Endodermal cell (in vitro differentiated cells): ENCODE measurements at regions not wholly inside any gene's neighbourhood (a gene's known extent, or its start where the extent isn't known, plus 50 kb on each side); places are given as distances from the start of the nearest gene placed in this dataset.
"Not testable (repeated sequence)": the region's sequence is repeated elsewhere in the genome, so short reads cannot be mapped to it uniquely, and the experiment has no call there.

Experiments used
- DNase-seq: peaks from one replicate; pipeline ENCODE4 v3.0.0-alpha.2; 2017
- H3K27ac ChIP-seq: 2 replicates; pipeline ENCODE4 v1.5.1; 2013; ENCODE audit warnings: mild to moderate bottlenecking, low read depth, low read length, moderate library complexity
- H3K27me3 ChIP-seq: 2 replicates; pipeline ENCODE4 v1.6.1; 2013; ENCODE audit warnings: mild to moderate bottlenecking, low read length, moderate library complexity; ENCODE audit not compliant: insufficient read depth, control insufficient read depth, poor library complexity, severe bottlenecking
- H3K36me3 ChIP-seq: 2 replicates; pipeline ENCODE4 v1.7.0; 2013; ENCODE audit warnings: mild to moderate bottlenecking, low read length, moderate library complexity; ENCODE audit not compliant: control insufficient read depth, insufficient read depth
- H3K4me1 ChIP-seq: one replicate; pipeline ENCODE4 v1.7.0; 2013; ENCODE audit warnings: low read length; ENCODE audit not compliant: control insufficient read depth, insufficient read depth
- H3K4me3 ChIP-seq: 2 replicates; pipeline ENCODE4 v1.5.1; 2013; ENCODE audit warnings: mild to moderate bottlenecking, low read length, moderate library complexity
- H3K9ac ChIP-seq: 2 replicates; pipeline ENCODE4 v1.6.1; 2013; ENCODE audit warnings: mild to moderate bottlenecking, low read length, moderate library complexity; ENCODE audit not compliant: poor library complexity, severe bottlenecking; ENCODE audit errors: extremely low read depth
- H3K9me3 ChIP-seq: 2 replicates; pipeline ENCODE4 v1.6.1; 2013; ENCODE audit warnings: mild to moderate bottlenecking, low read length, moderate library complexity; ENCODE audit not compliant: control insufficient read depth
- H3K27ac Mint-ChIP-seq: 2 replicates; pipeline ENCODE4 v1.8.0; 2020; ENCODE audit warnings: mixed read lengths
- H3K27me3 Mint-ChIP-seq: 2 replicates; pipeline ENCODE4 v1.8.0; 2021; ENCODE audit warnings: mild to moderate bottlenecking, mixed read lengths; ENCODE audit not compliant: insufficient read depth
- H3K36me3 Mint-ChIP-seq: 2 replicates; pipeline ENCODE4 v1.8.0; 2020; ENCODE audit warnings: low read depth, mixed read lengths
- H3K4me1 Mint-ChIP-seq: 2 replicates; pipeline ENCODE4 v1.8.0; 2020; ENCODE audit warnings: mixed read lengths
- H3K4me3 Mint-ChIP-seq: 2 replicates; pipeline ENCODE4 v1.8.0; 2020; ENCODE audit warnings: mild to moderate bottlenecking, moderate library complexity, mixed read lengths
- H3K9me3 Mint-ChIP-seq: 2 replicates; pipeline ENCODE4 v1.8.0; 2020; ENCODE audit warnings: mild to moderate bottlenecking, mixed read lengths
- CTCF ChIP-seq: fragments of 200-600 bp; sonication (generic); conservative IDR thresholded peaks from 2 replicates; pipeline ENCODE4 v1.5.0; 2021; ENCODE audit warnings: antibody characterized with exemption, mild to moderate bottlenecking
- WGBS, 2 experiments: methylation state at CpG; one replicate each; pipeline versions ENCODE4 v1.1.5 to v1.1.7; 2013; ENCODE audit warnings: missing lambda C conversion rate in 2 of 2, mixed read lengths in 1 of 2; ENCODE audit not compliant: insufficient coverage in 1 of 2, insufficient read length in 1 of 2; 5-methylcytosine and 5-hydroxymethylcytosine counted together

- no peak overlapping the region for H3K9ac ChIP-seq
- H3K9me3 Mint-ChIP-seq = no peaks in the 10 kb centered on the region
- H3K27ac Mint-ChIP-seq = no peak overlapping the region
- WGBS, 2 experiments = 96 to 97% methylated on average over 6 to 9 of the region's 9 CpGs
- H3K27me3 ChIP-seq = no peaks in the 10 kb centered on the region
- H3K36me3 ChIP-seq = no peaks in the 10 kb centered on the region
- H3K4me3 ChIP-seq = no peak overlapping the region
- no peaks in the 10 kb centered on the region for H3K9me3 ChIP-seq
- H3K4me3 Mint-ChIP-seq = no peak overlapping the region
- peaks cover 1% of the 10 kb centered on the region for H3K4me1 Mint-ChIP-seq
- no peak for TF ChIP-seq CTCF
- no peaks in the 10 kb centered on the region for H3K27me3 Mint-ChIP-seq
- no peaks in the 10 kb centered on the region for H3K36me3 Mint-ChIP-seq
- DNase-seq = no peak
- no peaks in the 10 kb centered on the region for H3K4me1 ChIP-seq
- H3K27ac ChIP-seq = no peak overlapping the region
Observed at GRCh38 chr19:30112171-30112570, 170.1 kb downstream of the URI1 start.

GRCh38 chr19:30112666-30113065 lies 170.6 kb downstream of the URI1 start:
- H3K4me1 ChIP-seq = no peaks in the 10 kb centered on the region
- WGBS, 2 experiments = 88 to 95% methylated on average over 3 to 8 of the region's 8 CpGs
- no peaks in the 10 kb centered on the region for H3K9me3 Mint-ChIP-seq
- no peaks in the 10 kb centered on the region for H3K27me3 ChIP-seq
- no peak for TF ChIP-seq CTCF
- no peak overlapping the region for H3K9ac ChIP-seq
- no peaks in the 10 kb centered on the region for H3K36me3 ChIP-seq
- H3K27ac ChIP-seq = no peak overlapping the region
- no peaks in the 10 kb centered on the region for H3K9me3 ChIP-seq
- H3K4me1 Mint-ChIP-seq = peaks cover 1% of the 10 kb centered on the region
- H3K4me3 Mint-ChIP-seq = no peak overlapping the region
- H3K27me3 Mint-ChIP-seq = no peaks in the 10 kb centered on the region
- DNase-seq = no peak
- no peak overlapping the region for H3K27ac Mint-ChIP-seq
- no peak overlapping the region for H3K4me3 ChIP-seq
- no peaks in the 10 kb centered on the region for H3K36me3 Mint-ChIP-seq

- no peak overlapping the region for H3K4me3 ChIP-seq
- H3K4me1 ChIP-seq = no peaks in the 10 kb centered on the region
- H3K27me3 ChIP-seq = no peaks in the 10 kb centered on the region
- H3K9me3 ChIP-seq = no peaks in the 10 kb centered on the region
- H3K9ac ChIP-seq = no peak overlapping the region
- peaks cover 1% of the 10 kb centered on the region for H3K4me1 Mint-ChIP-seq
- H3K27me3 Mint-ChIP-seq = no peaks in the 10 kb centered on the region
- H3K9me3 Mint-ChIP-seq = no peaks in the 10 kb centered on the region
- no peak overlapping the region for H3K27ac Mint-ChIP-seq
- no peak for TF ChIP-seq CTCF
- no peaks in the 10 kb centered on the region for H3K36me3 Mint-ChIP-seq
- H3K36me3 ChIP-seq = no peaks in the 10 kb centered on the region
- H3K27ac ChIP-seq = no peak overlapping the region
- H3K4me3 Mint-ChIP-seq = no peak overlapping the region
- WGBS, 2 experiments = 51 to 57% methylated on average over 3 to 4 of the region's 5 CpGs
- DNase-seq = no peak
Observed at GRCh38 chr19:30113186-30113585, 171.1 kb downstream of the URI1 start.

GRCh38 chr19:30114095-30114494 lies 172.1 kb downstream of the URI1 start:
- H3K27me3 ChIP-seq, H3K4me3 Mint-ChIP-seq, H3K4me1 Mint-ChIP-seq, H3K27ac Mint-ChIP-seq, H3K4me3 ChIP-seq, H3K27ac ChIP-seq, DNase-seq, H3K9me3 Mint-ChIP-seq, H3K36me3 ChIP-seq, H3K9me3 ChIP-seq, H3K9ac ChIP-seq, H3K4me1 ChIP-seq, H3K36me3 Mint-ChIP-seq, H3K27me3 Mint-ChIP-seq: not testable (repeated sequence)
- 85 to 93% methylated on average over 3 to 4 of the region's 5 CpGs for WGBS, 2 experiments
